SK-N-SH treated with all-trans-retinoic acid at 6 μM for 48 hours (cell line): ENCODE measurements at regions not wholly inside any gene's neighbourhood (a gene's known extent, or its start where the extent isn't known, plus 50 kb on each side); places are given as distances from the start of the nearest gene placed in this dataset.

ENCODE experiments used
- BACH2 ChIP-seq: fragments of 250-450 bp; sonication (Bioruptor Pico); IDR thresholded peaks from 2 replicates; pipeline ENCODE4 v1.9.0; 2021; ENCODE audit warnings: mild to moderate bottlenecking, borderline replicate concordance
- ESRRG ChIP-seq: fragments of 250-450 bp; sonication (Bioruptor Pico); IDR thresholded peaks from 2 replicates; pipeline ENCODE4 v1.6.1; 2021; ENCODE audit warnings: mild to moderate bottlenecking
- GLIS3 ChIP-seq: fragments of 250-450 bp; sonication (Bioruptor Pico); IDR thresholded peaks from 2 replicates; pipeline ENCODE4 v1.5.0; 2020; ENCODE audit warnings: mild to moderate bottlenecking, moderate library complexity
- ISL1 ChIP-seq: fragments of 250-450 bp; sonication (Bioruptor Pico); IDR thresholded peaks from 2 replicates; pipeline ENCODE4 v2.1.2; 2022; ENCODE audit warnings: mild to moderate bottlenecking, moderate library complexity
- OSR1 ChIP-seq: fragments of 250-450 bp; sonication (Bioruptor Pico); IDR thresholded peaks from 2 replicates; pipeline ENCODE4 v1.8.0; 2022; ENCODE audit warnings: moderate library complexity, mild to moderate bottlenecking, inconsistent platforms
- PATZ1 ChIP-seq: fragments of 250-450 bp; sonication (Bioruptor Pico); IDR thresholded peaks from 2 replicates; pipeline ENCODE4 v1.8.0; 2020; ENCODE audit warnings: mild to moderate bottlenecking, moderate library complexity, borderline replicate concordance
- PPARA ChIP-seq: fragments of 250-450 bp; sonication (Bioruptor Pico); IDR thresholded peaks from 2 replicates; pipeline ENCODE4 v1.5.0; 2020; ENCODE audit warnings: mild to moderate bottlenecking, borderline replicate concordance
- RARB ChIP-seq: fragments of 250-450 bp; sonication (Bioruptor Pico); IDR thresholded peaks from 2 replicates; pipeline ENCODE4 v1.8.0; 2021; ENCODE audit warnings: mild to moderate bottlenecking, moderate library complexity
- TSHZ2 ChIP-seq: fragments of 250-450 bp; sonication (Bioruptor Pico); IDR thresholded peaks from 2 replicates; pipeline ENCODE4 v1.5.0; 2020; ENCODE audit warnings: mild to moderate bottlenecking, moderate library complexity
- ZFP3 ChIP-seq: fragments of 250-450 bp; sonication (Bioruptor Pico); IDR thresholded peaks from 2 replicates; pipeline ENCODE4 v1.5.0; 2020; ENCODE audit warnings: mild to moderate bottlenecking, moderate library complexity
- ZFP30 ChIP-seq: fragments of 450-650 bp; formaldehyde crosslinking; IDR thresholded peaks from 2 replicates; pipeline ENCODE4 v1.5.0; 2022; ENCODE audit warnings: mild to moderate bottlenecking, moderate library complexity
- ZNF565 ChIP-seq: fragments of 450-650 bp; formaldehyde crosslinking; conservative IDR thresholded peaks from 2 replicates; pipeline ENCODE4 v1.5.0; 2020; ENCODE audit warnings: low read depth, mild to moderate bottlenecking, moderate library complexity

GRCh38 chr15:81434851-81435250 lies 60.8 kb upstream of the TMC3 start:
- TF ChIP-seq ESRRG (CRISPR knock-in tag) (no peak), ZFP3 (CRISPR knock-in tag) (no peak), BACH2 (no peak), ZNF565 (no peak), OSR1 (CRISPR knock-in tag) (no peak), RARB (CRISPR knock-in tag) (no peak), TSHZ2 (no peak), PPARA (CRISPR knock-in tag) (no peak), ISL1 (CRISPR knock-in tag) (no peak), PATZ1 (CRISPR knock-in tag) (no peak), GLIS3 (CRISPR knock-in tag) (no peak), ZFP30 (no peak)
